ENCODE measurements at regions not wholly inside any gene's neighbourhood (a gene's known extent, or its start where the extent isn't known, plus 50 kb on each side); places are given as distances from the start of the nearest gene placed in this dataset.

DNA sequence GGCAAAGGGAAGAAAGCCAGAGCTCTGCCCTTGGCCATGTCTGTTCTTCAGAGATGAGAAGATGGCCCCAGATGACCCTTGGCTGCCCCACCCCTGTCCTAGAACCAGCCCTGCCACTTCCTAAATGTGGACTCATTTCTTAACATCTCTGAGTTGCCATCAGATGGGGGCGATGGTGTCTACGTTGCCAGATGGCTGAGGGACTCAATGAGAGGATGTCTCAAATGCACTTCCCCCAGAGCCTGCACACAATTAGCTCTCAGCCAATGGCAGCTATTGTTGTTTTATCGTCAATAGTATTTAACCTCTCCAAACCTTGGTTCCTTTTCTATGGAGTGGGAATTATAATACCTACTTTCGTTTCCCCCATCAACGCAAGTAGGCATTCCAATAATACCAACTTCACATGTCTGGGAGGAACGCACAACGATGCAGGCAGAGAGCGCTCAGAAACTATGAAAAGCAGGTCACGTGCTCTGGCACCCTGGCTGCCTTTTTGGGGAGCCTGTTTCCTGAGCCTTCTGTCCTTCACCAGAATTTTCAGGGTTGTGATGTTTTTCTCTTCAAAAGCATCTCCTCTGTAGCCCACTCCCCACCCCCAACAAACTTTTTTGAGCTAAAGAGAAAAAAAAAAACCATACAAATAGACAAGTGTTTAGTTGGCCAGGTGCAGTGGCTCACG, 100.3 kb downstream of the MCFD2 start:
- DNase-seq (ENCODE audit: low read depth) (no peak), FAIRE-seq (no peak)
- Mint-ChIP-seq H3K27me3 (ENCODE audit: low read depth, unreplicated experiment) (peaks cover 14% of the 10 kb centered on the region), H3K9me3 (ENCODE audit: unreplicated experiment) (peaks cover 5% of the 10 kb centered on the region), H3K36me3 (ENCODE audit: low read depth, unreplicated experiment) (no peaks in the 10 kb centered on the region), H3K4me1 (ENCODE audit: low read depth, unreplicated experiment) (peaks cover 4% of the 10 kb centered on the region), H3K4me3 (ENCODE audit: unreplicated experiment) (no peak overlapping the region), H3K27ac (ENCODE audit: unreplicated experiment) (no peak overlapping the region)
- Histone ChIP-seq H3K4me3 (ENCODE audit: insufficient read depth, low read depth, low read length) (no peak overlapping the region), H3K4me1 (ENCODE audit: insufficient read depth, low read length) (peaks cover 26% of the 10 kb centered on the region), H2AFZ (ENCODE audit: low read depth, low read length) (no peak overlapping the region), H3K4me2 (ENCODE audit: low read length) (no peak overlapping the region), H3K9me3 (ENCODE audit: insufficient read depth, low read depth, low read length) (no peaks in the 10 kb centered on the region), H3K9ac (ENCODE audit: low read length) (no peak overlapping the region), H3K27ac (ENCODE audit: low read depth, low read length) (no peak overlapping the region), H3K27me3 (ENCODE audit: insufficient read depth, low read length) (no peaks in the 10 kb centered on the region), H3K36me3 (ENCODE audit: insufficient read depth, low read length) (no peaks in the 10 kb centered on the region), H3K79me2 (ENCODE audit: insufficient read depth, low read length) (no peaks in the 10 kb centered on the region), H4K20me1 (ENCODE audit: insufficient read depth, low read length) (no peaks in the 10 kb centered on the region)
- TF ChIP-seq, protein P1, sequence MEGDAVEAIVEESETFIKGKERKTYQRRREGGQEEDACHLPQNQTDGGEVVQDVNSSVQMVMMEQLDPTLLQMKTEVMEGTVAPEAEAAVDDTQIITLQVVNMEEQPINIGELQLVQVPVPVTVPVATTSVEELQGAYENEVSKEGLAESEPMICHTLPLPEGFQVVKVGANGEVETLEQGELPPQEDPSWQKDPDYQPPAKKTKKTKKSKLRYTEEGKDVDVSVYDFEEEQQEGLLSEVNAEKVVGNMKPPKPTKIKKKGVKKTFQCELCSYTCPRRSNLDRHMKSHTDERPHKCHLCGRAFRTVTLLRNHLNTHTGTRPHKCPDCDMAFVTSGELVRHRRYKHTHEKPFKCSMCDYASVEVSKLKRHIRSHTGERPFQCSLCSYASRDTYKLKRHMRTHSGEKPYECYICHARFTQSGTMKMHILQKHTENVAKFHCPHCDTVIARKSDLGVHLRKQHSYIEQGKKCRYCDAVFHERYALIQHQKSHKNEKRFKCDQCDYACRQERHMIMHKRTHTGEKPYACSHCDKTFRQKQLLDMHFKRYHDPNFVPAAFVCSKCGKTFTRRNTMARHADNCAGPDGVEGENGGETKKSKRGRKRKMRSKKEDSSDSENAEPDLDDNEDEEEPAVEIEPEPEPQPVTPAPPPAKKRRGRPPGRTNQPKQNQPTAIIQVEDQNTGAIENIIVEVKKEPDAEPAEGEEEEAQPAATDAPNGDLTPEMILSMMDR (IDR thresholded peaks at IDR 0.05; ENCODE audit: insufficient read depth, low read depth, low read length), result no peak
- no peak for TF ChIP-seq EZH2 (IDR thresholded peaks at IDR 0.05; ENCODE audit: insufficient read depth, low read length)

DNA sequence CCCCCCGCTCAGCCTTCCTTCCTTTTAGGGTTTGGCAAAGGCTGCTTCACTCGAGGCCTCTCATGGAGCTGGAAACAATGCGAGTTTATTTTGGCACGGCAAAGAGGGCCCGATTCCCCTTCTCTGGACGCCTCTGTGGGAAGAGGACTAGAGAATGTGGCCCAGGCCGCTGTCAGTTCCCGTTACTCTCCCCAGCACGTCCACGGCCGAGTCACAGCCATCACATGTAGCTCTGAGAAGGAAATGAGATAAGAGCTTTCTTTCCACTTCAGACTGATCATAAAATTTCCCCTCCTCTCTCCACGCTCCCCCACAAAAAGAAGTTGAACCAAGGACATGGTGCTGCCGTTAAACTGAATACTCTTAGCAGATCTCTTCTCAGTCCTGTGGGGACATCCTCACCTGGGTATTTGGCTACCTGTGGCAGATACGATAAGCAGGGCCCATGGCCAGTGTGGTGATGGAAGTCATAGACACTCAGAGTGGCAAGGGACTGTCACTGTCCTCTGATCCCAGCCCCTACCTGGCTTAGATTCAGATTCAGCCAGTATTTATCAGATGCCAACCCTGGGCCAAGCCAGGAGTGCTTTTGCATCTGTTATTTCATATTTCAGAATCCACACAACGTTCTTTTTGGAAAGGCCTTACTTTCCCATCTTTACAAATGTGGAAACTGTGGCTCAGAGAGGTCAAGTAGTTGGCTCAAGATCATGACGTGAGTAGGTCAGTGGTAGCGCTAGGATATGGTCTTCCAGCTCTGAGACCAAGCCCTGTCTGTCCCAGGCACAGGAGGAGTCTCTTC, 101.2 kb downstream of the MCFD2 start:
- H3K27ac Mint-ChIP-seq (ENCODE audit: unreplicated experiment), result no peak overlapping the region
- no peaks in the 10 kb centered on the region for H3K36me3 Mint-ChIP-seq (ENCODE audit: low read depth, unreplicated experiment)
- H2AFZ ChIP-seq (ENCODE audit: low read depth, low read length), result peak overlapping the region; percentile 38
- H3K27me3 Mint-ChIP-seq (ENCODE audit: low read depth, unreplicated experiment), result peaks cover 16% of the 10 kb centered on the region
- peaks cover 4% of the 10 kb centered on the region for H3K4me1 Mint-ChIP-seq (ENCODE audit: low read depth, unreplicated experiment)
- no peaks in the 10 kb centered on the region for H3K36me3 ChIP-seq (ENCODE audit: insufficient read depth, low read length)
- DNase-seq (ENCODE audit: low read depth), result peak; percentile 97
- TF ChIP-seq, protein P1 (IDR thresholded peaks at IDR 0.05; ENCODE audit: insufficient read depth, low read depth, low read length), result no peak
- TF ChIP-seq EZH2 (IDR thresholded peaks at IDR 0.05; ENCODE audit: insufficient read depth, low read length), result no peak
- no peaks in the 10 kb centered on the region for H3K79me2 ChIP-seq (ENCODE audit: insufficient read depth, low read length)
- H3K27me3 ChIP-seq (ENCODE audit: insufficient read depth, low read length), result no peaks in the 10 kb centered on the region
- peaks cover 4% of the 10 kb centered on the region for H3K9me3 Mint-ChIP-seq (ENCODE audit: unreplicated experiment)
- H3K4me2 ChIP-seq (ENCODE audit: low read length), result peak overlapping the region; percentile 7
- FAIRE-seq, result no peak
- H3K4me3 Mint-ChIP-seq (ENCODE audit: unreplicated experiment), result no peak overlapping the region
- no peaks in the 10 kb centered on the region for H4K20me1 ChIP-seq (ENCODE audit: insufficient read depth, low read length)
- peak overlapping the region; percentile 43 for H3K27ac ChIP-seq (ENCODE audit: low read depth, low read length)
- no peak overlapping the region for H3K4me3 ChIP-seq (ENCODE audit: insufficient read depth, low read depth, low read length)
- H3K9ac ChIP-seq (ENCODE audit: low read length), result no peak overlapping the region
- no peaks in the 10 kb centered on the region for H3K9me3 ChIP-seq (ENCODE audit: insufficient read depth, low read depth, low read length)
- peaks cover 26% of the 10 kb centered on the region for H3K4me1 ChIP-seq (ENCODE audit: insufficient read depth, low read length)
